Fibroblast of pulmonary artery (primary cell): ENCODE measurements at regions not wholly inside any gene's neighbourhood (a gene's known extent, or its start where the extent isn't known, plus 50 kb on each side); places are given as distances from the start of the nearest gene placed in this dataset.

Experiments used
- DNase-seq: peaks from one replicate; pipeline ENCODE4 v3.0.0-alpha.2; 2010; ENCODE audit warnings: low read depth
- H3K4me3 ChIP-seq: replicated peaks from 2 replicates; pipeline ENCODE4 v1.5.1; 2011; ENCODE audit warnings: low read depth, mild to moderate bottlenecking, control low read depth, low read length, moderate library complexity
- TF ChIP-seq, protein P1 (sequence below): IDR thresholded peaks from 2 replicates; pipeline ENCODE4 v1.5.1; 2011; ENCODE audit warnings: mild to moderate bottlenecking, control low read depth, low read length, inconsistent platforms; ENCODE audit errors: missing control alignments

DNA sequence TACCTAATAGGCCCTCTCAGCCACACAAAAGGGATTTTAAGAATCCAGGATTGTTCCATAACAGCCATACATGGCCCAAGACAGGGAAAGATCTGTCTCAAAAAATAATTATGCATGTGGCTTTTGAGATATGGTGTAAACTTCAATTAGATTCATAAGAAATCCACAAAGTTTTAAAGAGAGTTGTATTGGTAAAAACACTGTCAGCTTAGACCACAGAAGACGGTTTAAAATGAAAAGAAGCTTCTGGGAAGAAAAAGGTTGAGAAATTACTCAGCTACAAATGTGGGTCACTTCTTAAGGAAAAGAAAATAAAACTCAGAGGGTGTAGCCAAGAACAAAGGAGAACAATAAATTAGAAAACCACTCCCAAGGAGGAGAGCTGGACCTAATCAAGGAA is 191.4 kb downstream of the KIF26A start:
- TF ChIP-seq, protein P1, sequence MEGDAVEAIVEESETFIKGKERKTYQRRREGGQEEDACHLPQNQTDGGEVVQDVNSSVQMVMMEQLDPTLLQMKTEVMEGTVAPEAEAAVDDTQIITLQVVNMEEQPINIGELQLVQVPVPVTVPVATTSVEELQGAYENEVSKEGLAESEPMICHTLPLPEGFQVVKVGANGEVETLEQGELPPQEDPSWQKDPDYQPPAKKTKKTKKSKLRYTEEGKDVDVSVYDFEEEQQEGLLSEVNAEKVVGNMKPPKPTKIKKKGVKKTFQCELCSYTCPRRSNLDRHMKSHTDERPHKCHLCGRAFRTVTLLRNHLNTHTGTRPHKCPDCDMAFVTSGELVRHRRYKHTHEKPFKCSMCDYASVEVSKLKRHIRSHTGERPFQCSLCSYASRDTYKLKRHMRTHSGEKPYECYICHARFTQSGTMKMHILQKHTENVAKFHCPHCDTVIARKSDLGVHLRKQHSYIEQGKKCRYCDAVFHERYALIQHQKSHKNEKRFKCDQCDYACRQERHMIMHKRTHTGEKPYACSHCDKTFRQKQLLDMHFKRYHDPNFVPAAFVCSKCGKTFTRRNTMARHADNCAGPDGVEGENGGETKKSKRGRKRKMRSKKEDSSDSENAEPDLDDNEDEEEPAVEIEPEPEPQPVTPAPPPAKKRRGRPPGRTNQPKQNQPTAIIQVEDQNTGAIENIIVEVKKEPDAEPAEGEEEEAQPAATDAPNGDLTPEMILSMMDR, result no peak
- DNase-seq, result no peak
- no peak overlapping the region for H3K4me3 ChIP-seq

DNA sequence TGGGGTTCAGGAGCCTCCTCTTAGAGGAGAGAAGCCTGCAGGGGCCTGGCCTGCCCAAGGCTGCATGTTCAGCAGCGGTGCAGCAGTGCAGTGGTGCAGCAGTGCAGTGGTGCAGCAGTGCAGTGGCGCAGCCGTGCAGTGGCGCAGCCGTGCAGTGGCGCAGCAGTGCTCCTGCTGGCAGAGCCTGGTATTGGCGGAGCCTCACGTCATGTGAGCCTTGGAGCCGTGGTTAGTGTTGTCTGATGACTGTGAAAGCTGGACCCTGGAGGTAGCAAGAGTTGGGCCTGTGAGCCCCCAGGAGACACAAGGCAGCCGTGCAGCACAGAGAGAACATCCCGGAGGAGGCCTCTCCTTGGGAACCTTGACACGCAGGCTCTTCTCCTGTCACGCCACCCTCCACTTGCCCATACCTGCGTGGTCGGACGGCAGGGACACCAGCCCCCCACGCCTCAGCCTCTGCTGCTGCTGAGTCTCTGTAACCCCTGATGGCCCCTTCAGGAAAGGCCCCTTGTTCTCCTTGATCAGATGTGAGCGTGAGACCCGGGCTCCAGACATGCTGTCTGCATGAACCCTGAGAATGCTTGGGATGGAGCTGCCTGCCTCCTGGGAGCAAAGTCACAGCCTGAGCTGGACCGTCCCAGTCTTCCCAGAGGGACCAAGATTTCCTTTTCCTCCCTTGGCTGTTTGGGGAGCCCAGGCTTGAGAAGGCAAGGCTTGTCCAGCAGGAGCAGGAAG is 193.7 kb downstream of the KIF26A start:
- DNase-seq, result no peak
- TF ChIP-seq, protein P1, result no peak
- no peak overlapping the region for H3K4me3 ChIP-seq

DNA sequence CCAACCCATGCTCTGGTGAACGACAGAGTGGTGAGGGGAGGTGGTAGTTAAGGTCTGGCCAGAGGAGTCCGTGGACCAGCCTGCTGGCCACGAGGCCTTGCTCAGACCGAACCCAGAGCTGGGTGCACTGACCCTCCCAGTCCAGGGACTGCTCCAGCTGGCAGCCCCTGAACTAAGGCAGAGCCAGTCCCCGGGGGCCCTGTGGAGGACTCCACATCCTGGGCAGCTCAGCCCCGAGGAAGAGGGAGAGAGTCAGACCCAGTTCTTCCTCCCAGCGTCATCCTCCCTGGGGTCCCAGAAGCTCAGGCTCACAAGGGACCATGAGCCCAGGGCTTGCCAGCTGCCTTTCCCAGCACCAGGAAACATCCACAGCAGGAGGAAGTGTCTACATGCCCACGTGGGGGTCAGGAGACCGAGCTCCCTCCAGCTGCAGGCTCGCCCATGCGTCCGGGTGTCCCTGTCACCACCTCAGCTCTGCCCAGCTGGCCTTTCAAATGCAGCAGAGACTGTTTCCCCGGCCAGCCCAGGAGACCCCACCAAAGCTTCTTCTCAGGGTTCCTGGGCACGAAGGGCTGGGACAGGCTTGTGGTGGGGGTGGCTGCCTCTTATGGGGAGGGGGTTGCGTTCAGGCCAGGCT is 194.4 kb downstream of the KIF26A start:
- DNase-seq, result no peak

DNA sequence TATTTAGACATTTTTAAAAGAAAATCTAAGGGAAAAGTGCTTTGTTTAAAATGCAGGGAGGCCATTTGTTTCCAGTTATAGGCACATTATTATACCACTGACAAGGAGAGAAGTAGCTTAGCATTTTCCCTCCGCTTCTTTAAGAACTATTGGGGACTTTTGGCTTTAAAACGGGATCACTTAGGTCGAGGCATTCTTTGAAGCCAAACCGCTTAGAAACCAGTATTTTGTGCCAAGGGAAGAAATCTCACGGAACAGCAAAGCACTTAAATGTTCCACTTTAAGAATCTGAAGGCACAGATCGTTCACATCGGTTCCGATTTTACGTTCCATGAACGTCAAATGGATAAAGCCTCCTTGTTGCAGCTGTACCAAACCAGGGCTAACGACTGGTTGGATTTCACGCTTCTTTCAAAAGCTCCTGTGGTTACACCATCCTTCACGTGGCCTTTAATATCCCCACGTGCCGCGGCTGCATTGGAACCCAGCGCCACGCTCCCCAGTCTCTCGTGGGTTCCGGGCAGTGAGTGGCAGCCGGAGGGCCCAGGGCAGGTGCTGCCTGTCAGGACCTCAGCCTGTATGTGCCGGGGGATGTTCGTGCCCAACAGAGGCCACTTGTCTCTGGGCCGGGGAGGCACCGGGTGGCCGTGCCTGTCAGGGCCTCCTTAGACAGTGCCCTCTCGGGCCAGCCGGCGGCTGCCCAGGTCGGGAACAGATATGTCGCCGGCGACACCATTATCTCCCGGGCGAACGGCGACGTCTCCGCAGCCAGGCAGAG is 195.4 kb downstream of the KIF26A start:
- no peak overlapping the region for H3K4me3 ChIP-seq
- DNase-seq, result no peak
- TF ChIP-seq, protein P1, result no peak

More for the DNA sequence above, 194.4 kb downstream of the KIF26A start:
- H3K4me3 ChIP-seq, result no peak overlapping the region
- TF ChIP-seq, protein P1, result no peak

DNA sequence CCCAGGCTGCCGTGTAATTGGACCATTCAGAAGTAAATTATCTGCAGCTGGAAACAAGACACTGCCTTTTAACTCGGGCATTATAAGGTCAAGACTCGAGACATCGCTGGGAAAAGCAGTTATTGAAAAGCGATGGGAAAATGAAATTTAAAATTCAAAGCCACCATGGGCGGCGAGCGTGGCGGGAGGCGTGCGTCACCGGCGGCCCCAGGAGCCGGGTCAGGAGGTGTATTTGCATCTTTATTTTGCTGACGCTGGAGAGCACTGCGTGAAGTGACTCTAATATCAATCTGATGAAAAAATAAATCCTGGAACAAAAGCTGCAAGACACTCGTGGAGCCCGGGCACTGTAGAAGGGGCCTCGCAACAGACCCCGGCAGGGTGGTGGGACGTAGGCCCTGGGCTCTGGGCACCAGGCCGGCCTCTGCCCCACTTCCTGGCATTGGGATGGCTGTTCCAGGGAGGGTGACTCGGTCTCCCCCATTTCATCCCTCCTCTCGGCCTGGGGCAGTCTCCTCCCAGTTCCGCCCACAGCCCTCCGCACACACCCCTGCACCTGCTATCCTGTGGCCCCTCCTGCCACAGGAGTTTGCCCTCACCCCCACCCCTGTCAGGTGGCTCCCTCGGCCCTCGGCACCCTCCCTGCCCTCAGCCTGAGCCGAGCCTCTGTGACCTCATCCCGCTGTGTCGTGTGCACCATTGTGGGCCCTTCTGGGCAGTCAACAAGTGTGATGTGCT is 196.2 kb downstream of the KIF26A start:
- DNase-seq, result no peak
- H3K4me3 ChIP-seq, result no peak overlapping the region
- TF ChIP-seq, protein P1, result no peak

DNA sequence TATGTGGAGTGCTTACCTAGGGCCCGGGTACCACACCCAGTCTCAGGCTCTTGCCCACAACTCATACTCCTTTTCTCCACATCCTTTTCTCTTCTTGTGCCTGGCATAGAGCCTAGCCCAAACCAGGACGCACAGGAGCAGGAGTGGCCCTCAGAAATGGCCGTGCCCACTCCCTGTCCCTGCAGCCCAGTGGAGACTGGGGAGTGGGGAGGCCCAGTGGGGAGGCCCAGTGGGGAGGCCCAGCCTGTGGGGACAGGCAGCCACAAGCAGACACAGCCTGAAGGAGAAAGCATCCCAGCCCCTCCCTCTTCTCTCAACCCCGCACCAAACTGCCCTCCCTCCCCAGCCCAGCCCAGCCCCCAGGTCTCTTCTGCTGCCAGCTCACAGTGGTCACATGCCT is 196.8 kb downstream of the KIF26A start:
- no peak for DNase-seq
- TF ChIP-seq, protein P1, result no peak
- H3K4me3 ChIP-seq, result no peak overlapping the region
